22Rv1 (cell line): ENCODE measurements at regions not wholly inside any gene's neighbourhood (a gene's known extent, or its start where the extent isn't known, plus 50 kb on each side); places are given as distances from the start of the nearest gene placed in this dataset.

Source experiments
- CTCF ChIP-seq: fragments of 450-650 bp; IDR thresholded peaks from 2 replicates; pipeline ENCODE4 v1.5.1; 2017; ENCODE audit warnings: mild to moderate bottlenecking
- ZFX ChIP-seq: fragments of 450-650 bp; IDR thresholded peaks from 2 replicates; pipeline ENCODE4 v1.6.1; 2017; ENCODE audit warnings: antibody characterized with exemption, borderline replicate concordance

DNA sequence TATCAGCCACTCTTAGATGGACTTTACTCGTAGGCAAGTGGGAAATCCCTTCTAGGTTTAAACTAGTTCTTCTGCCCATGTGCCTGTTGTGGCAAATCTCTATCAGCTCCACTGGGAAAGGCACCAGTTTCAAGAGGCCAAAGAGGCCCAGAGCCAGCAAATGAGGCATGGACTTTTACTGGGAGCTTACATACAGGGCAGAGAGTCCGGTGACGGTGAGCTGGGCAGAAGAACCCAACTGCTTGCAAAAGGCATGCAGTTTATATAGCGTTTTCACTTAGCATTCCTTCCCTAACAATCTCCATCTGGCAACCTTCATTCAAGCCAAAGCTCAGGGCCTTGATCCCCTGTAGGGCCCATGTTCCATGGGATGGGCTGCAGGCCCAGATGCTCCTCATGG lies 93.0 kb upstream of the C3orf80 start:
- TF ChIP-seq CTCF (no peak), ZFX (no peak)
